ENCODE measurements at regions not wholly inside any gene's neighbourhood (a gene's known extent, or its start where the extent isn't known, plus 50 kb on each side); places are given as distances from the start of the nearest gene placed in this dataset.

DNA sequence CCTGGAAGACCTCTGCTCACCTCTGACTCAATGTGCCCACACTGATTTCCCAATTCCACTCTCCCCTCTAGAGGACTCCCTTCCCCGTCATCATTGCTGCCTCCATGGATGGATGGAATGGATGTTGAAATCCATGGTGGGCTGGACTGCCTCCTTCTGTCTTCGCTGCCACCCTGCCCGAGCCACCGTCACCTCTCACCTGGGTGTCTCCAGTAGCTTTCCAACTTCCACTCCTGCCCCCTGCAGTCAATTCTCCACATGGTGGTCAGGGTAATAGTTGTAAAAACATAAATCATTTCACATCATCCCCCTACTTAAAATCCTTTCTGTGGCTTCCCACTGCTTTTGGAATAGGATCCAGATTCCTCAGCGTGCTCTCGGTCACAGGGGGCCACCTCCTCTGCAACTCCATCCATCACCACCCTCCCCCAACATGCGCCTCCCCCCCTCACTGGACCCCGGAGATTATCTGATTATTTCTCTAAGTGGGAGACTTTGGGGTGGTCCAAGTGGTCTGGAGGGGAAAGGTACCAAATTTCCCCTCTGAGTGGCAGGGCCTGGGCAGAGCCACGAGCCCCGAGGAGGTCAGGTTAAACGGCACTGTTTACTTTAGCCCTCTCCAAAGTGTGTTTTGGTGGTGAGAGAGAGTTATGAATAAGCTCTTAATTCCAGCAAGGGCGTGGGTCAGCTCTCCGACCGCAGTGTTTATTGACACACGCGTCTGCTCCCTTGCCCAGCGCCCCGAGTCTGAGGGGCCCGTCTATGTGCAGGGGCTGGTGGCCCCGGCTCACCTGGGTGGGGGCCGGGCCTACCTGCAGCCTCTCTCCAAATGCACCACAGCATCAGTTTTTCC is 313.7 kb downstream of the MN1 start:
- TF ChIP-seq POLR2AphosphoS5 (IDR thresholded peaks at IDR 0.05; ENCODE audit: insufficient read depth in 1 of 2, low read depth in 1 of 2): no peak
- TF ChIP-seq, protein P1, sequence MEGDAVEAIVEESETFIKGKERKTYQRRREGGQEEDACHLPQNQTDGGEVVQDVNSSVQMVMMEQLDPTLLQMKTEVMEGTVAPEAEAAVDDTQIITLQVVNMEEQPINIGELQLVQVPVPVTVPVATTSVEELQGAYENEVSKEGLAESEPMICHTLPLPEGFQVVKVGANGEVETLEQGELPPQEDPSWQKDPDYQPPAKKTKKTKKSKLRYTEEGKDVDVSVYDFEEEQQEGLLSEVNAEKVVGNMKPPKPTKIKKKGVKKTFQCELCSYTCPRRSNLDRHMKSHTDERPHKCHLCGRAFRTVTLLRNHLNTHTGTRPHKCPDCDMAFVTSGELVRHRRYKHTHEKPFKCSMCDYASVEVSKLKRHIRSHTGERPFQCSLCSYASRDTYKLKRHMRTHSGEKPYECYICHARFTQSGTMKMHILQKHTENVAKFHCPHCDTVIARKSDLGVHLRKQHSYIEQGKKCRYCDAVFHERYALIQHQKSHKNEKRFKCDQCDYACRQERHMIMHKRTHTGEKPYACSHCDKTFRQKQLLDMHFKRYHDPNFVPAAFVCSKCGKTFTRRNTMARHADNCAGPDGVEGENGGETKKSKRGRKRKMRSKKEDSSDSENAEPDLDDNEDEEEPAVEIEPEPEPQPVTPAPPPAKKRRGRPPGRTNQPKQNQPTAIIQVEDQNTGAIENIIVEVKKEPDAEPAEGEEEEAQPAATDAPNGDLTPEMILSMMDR (IDR thresholded peaks at IDR 0.05): no peak

Measured in vagina (tissue), 2 donors.